GM10266 (cell line): ENCODE measurements at regions not wholly inside any gene's neighbourhood (a gene's known extent, or its start where the extent isn't known, plus 50 kb on each side); places are given as distances from the start of the nearest gene placed in this dataset.

Experiments used
- DNase-seq: peaks from one replicate; pipeline ENCODE4 v3.0.0; 2012; ENCODE audit errors: extremely low spot score
- CTCF ChIP-seq: IDR thresholded peaks from 2 replicates; pipeline ENCODE4 v1.5.1; 2012; ENCODE audit warnings: mild to moderate bottlenecking, low read depth; ENCODE audit not compliant: control insufficient read depth, insufficient read depth; ENCODE audit errors: missing control alignments

- no peak for TF ChIP-seq CTCF
- no peak for DNase-seq
Observed at GRCh38 chr1:189274267-189274666, 1203.4 kb downstream of the BRINP3 start.

- TF ChIP-seq CTCF: no peak
- DNase-seq: no peak
Observed at GRCh38 chr1:189275796-189276195, 1201.9 kb downstream of the BRINP3 start.

- TF ChIP-seq CTCF: no peak
- no peak for DNase-seq
Observed at GRCh38 chr1:189289346-189289745, 1188.3 kb downstream of the BRINP3 start.

- no peak for TF ChIP-seq CTCF
- DNase-seq: no peak
Observed at GRCh38 chr1:189301235-189301634, 1176.4 kb downstream of the BRINP3 start.

GRCh38 chr1:189305279-189305678 lies 1172.4 kb downstream of the BRINP3 start:
- TF ChIP-seq CTCF: no peak

GRCh38 chr1:189311915-189312314 lies 1165.7 kb downstream of the BRINP3 start:
- no peak for TF ChIP-seq CTCF
- DNase-seq: no peak

More at GRCh38 chr1:189305279-189305678, 1172.4 kb downstream of the BRINP3 start:
- no peak for DNase-seq

GRCh38 chr1:189312499-189312898 lies 1165.2 kb downstream of the BRINP3 start:
- TF ChIP-seq CTCF: no peak
- no peak for DNase-seq
